Keratinocyte (primary cell): ENCODE measurements at regions not wholly inside any gene's neighbourhood (a gene's known extent, or its start where the extent isn't known, plus 50 kb on each side); places are given as distances from the start of the nearest gene placed in this dataset.

Source experiments
- DNase-seq: peaks from one replicate; pipeline ENCODE4 v3.0.0-alpha.2; 2011; ENCODE audit warnings: low read depth, missing footprints, low spot score
- FAIRE-seq: peaks from 2 replicates; lab custom pipeline; 2011; peaks lifted over from hg19 to GRCh38; lab: Jason Lieb, UNC
- H2AFZ ChIP-seq: 2 replicates; pipeline ENCODE4 v1.6.0; 2012; ENCODE audit warnings: low read length, control low read depth, inconsistent platforms; ENCODE audit not compliant: control insufficient read depth
- H3K27ac ChIP-seq: 2 replicates; pipeline ENCODE4 v1.5.1; 2011; ENCODE audit warnings: low read length; ENCODE audit not compliant: control insufficient read depth, insufficient read depth
- H3K27me3 ChIP-seq: 3 replicates; pipeline ENCODE4 v1.6.0; 2011; ENCODE audit warnings: low read length; ENCODE audit not compliant: control insufficient read depth, insufficient read depth; ENCODE audit errors: extremely low read depth
- H3K36me3 ChIP-seq, 2 experiments: 2 replicates in 1 of 2; 3 replicates in 1 of 2; pipeline ENCODE4 v1.5.1; 2011; ENCODE audit warnings: low read length in 2 of 2, mild to moderate bottlenecking in 1 of 2; ENCODE audit not compliant: control insufficient read depth in 2 of 2, insufficient read depth in 2 of 2; ENCODE audit errors: extremely low read depth in 1 of 2
- H3K4me1 ChIP-seq: 3 replicates; pipeline ENCODE4 v1.5.1; 2011; ENCODE audit warnings: low read length; ENCODE audit not compliant: control insufficient read depth, insufficient read depth; ENCODE audit errors: extremely low read depth
- H3K4me2 ChIP-seq: 3 replicates; pipeline ENCODE4 v1.6.0; 2011; ENCODE audit warnings: low read depth, low read length; ENCODE audit not compliant: control insufficient read depth, insufficient read depth; ENCODE audit errors: extremely low read depth
- H3K4me3 ChIP-seq, 3 experiments: fragments of 200-600 bp in 1 of 3; sonication (generic) in 1 of 3; 2 replicates in 2 of 3; 3 replicates in 1 of 3; pipeline ENCODE4 v1.5.1; 2011 to 2016; ENCODE audit warnings: low read length in 3 of 3, mild to moderate bottlenecking in 3 of 3, control low read depth in 2 of 3, inconsistent platforms in 1 of 3, low read depth in 1 of 3, mixed read lengths in 1 of 3, mixed run types in 1 of 3, moderate library complexity in 1 of 3; ENCODE audit not compliant: control insufficient read depth in 2 of 3, insufficient read depth in 2 of 3; ENCODE audit errors: extremely low read depth in 1 of 3
- H3K79me2 ChIP-seq: 2 replicates; pipeline ENCODE4 v1.6.0; 2012; ENCODE audit warnings: low read length; ENCODE audit not compliant: control insufficient read depth, insufficient read depth
- H3K9ac ChIP-seq: 3 replicates; pipeline ENCODE4 v1.6.0; 2011; ENCODE audit warnings: low read length; ENCODE audit not compliant: control insufficient read depth, insufficient read depth; ENCODE audit errors: extremely low read depth
- H3K9me1 ChIP-seq: 3 replicates; pipeline ENCODE4 v1.6.0; 2011; ENCODE audit warnings: low read length; ENCODE audit not compliant: control insufficient read depth, insufficient read depth; ENCODE audit errors: extremely low read depth
- H3K9me3 ChIP-seq: 2 replicates; pipeline ENCODE4 v1.5.1; 2012; ENCODE audit warnings: low read depth, low read length; ENCODE audit not compliant: control insufficient read depth
- H4K20me1 ChIP-seq: 3 replicates; pipeline ENCODE4 v1.6.0; 2011; ENCODE audit warnings: low read length; ENCODE audit not compliant: control insufficient read depth, insufficient read depth; ENCODE audit errors: extremely low read depth
- EZH2 ChIP-seq: IDR thresholded peaks from one replicate; pipeline ENCODE4 v1.6.1; 2012; ENCODE audit warnings: inconsistent platforms, mild to moderate bottlenecking, low read length, moderate library complexity
- dilution Hi-C: fragments of 300-500 bp; cut with MboI; formaldehyde crosslinking; loops from one replicate; pipeline ENCODE4 v1.7.0; 2020; ENCODE audit warnings: low sequenced_read_pairs; ENCODE audit not compliant: extremely low pct_ligation_motif_present
- TF ChIP-seq, protein P1 (sequence below), 3 experiments: IDR thresholded peaks in 1 of 3; conservative IDR thresholded peaks in 1 of 3; optimal IDR thresholded peaks in 1 of 3; 2 replicates in 2 of 3; 3 replicates in 1 of 3; pipeline versions ENCODE3 to v1.5.1; 2011; ENCODE audit warnings: low read length in 3 of 3, mild to moderate bottlenecking in 3 of 3, moderate library complexity in 2 of 3, control low read depth in 1 of 3, inconsistent platforms in 1 of 3; ENCODE audit not compliant: insufficient read depth in 2 of 3; ENCODE audit errors: extremely low read depth in 1 of 3

DNA sequence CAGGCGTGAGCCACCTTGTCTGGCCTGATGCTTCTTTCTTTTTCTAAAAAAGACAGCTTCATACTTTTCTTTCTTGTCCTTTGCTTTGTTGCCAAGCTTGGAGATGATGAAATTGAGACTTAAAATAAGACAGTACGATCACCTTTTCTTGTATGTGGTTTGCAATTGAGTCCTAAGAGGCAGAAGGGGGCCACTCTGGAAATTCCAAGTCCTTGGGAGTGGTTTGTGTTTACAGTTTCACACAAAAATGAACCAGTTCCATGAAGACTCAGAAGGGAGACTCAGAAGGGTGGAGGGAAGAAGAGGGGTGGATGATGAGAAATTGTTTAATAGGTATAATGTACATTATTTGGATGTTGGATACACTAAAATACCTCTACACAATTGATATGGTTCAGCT lies 70.7 kb upstream of the TNS3 start:
- no peak for FAIRE-seq
- Histone ChIP-seq H3K4me3 (no peak overlapping the region), H3K4me2 (no peak overlapping the region)

DNA sequence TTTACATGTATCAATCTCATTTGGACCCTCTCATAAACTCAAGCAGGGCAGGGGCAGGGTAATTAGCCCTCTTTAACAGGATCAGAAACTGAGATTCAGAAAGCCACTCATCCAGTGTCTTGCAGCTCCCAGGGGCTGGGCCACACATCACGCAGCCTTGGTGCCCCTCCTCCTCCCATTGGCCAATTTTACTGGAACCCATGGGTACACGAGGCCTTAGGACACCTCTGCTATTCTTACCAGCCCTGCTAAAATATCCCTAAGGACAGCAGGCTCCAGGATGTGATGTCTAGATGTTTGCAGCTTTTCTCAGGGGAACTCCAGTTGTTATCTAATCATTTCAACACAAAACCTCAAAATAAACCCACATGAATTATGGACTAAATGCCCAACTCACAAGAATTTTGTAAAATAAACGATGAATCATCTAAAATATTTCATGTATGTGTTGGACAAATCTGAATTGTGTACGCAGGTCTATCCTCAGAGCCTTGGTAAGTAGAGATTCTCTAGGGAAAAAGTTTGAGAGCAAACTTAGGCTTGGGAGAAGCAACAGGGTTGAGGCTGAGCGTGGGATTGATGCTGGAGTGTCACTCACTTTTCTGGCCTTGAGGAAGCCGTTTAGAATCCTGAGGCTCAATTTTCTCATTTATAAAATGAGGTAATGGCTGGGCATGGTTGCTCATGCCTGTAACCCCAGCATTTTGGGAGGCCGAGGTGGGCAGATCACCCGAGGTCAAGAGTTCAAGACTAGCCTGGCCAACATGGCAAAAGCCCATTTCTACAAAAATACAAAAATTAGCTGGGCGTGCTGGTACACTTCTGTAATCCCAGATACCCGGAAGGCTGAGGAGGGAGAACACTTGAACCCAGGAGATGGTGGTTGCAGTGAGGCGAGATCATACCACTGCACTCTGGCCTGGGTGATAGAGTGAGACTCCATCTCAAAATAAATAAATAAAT lies 69.7 kb upstream of the TNS3 start:
- Histone ChIP-seq H3K27ac (no peak overlapping the region), H3K9me3 (no peaks in the 10 kb centered on the region), H3K4me3 (no peak overlapping the region), H2AFZ (no peak overlapping the region), H3K9me1 (no peaks in the 10 kb centered on the region), H4K20me1 (no peaks in the 10 kb centered on the region), H3K4me2 (no peak overlapping the region), H3K27me3 (no peaks in the 10 kb centered on the region), H3K36me3 (no peaks in the 10 kb centered on the region), H3K9ac (no peak overlapping the region), H3K4me1 (peaks cover 4% of the 10 kb centered on the region), H3K79me2 (no peaks in the 10 kb centered on the region)
- DNase-seq: no peak
- no peak for TF ChIP-seq EZH2
- TF ChIP-seq, protein P1, sequence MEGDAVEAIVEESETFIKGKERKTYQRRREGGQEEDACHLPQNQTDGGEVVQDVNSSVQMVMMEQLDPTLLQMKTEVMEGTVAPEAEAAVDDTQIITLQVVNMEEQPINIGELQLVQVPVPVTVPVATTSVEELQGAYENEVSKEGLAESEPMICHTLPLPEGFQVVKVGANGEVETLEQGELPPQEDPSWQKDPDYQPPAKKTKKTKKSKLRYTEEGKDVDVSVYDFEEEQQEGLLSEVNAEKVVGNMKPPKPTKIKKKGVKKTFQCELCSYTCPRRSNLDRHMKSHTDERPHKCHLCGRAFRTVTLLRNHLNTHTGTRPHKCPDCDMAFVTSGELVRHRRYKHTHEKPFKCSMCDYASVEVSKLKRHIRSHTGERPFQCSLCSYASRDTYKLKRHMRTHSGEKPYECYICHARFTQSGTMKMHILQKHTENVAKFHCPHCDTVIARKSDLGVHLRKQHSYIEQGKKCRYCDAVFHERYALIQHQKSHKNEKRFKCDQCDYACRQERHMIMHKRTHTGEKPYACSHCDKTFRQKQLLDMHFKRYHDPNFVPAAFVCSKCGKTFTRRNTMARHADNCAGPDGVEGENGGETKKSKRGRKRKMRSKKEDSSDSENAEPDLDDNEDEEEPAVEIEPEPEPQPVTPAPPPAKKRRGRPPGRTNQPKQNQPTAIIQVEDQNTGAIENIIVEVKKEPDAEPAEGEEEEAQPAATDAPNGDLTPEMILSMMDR (optimal IDR thresholded peaks at IDR 0.05 in 1 of 3, IDR thresholded peaks at IDR 0.05 in 1 of 3, conservative IDR thresholded peaks at IDR 0.05 in 1 of 3; ENCODE audit: extremely low read depth in 1 of 3, insufficient read depth in 2 of 3, low read length in 3 of 3): no peak
- dilution Hi-C loops: no loop called here
- FAIRE-seq: no peak

More for the DNA sequence above, 70.7 kb upstream of the TNS3 start:
- dilution Hi-C loops: no loop called here
- no peaks in the 10 kb centered on the region for H4K20me1 ChIP-seq
- no peaks in the 10 kb centered on the region for H3K36me3 ChIP-seq
- H3K27ac ChIP-seq: no peak overlapping the region
- peaks cover 4% of the 10 kb centered on the region for H3K4me1 ChIP-seq
- no peaks in the 10 kb centered on the region for H3K9me1 ChIP-seq
- no peak for TF ChIP-seq EZH2
- no peak overlapping the region for H2AFZ ChIP-seq
- H3K27me3 ChIP-seq: no peaks in the 10 kb centered on the region
- H3K9ac ChIP-seq: no peak overlapping the region
- DNase-seq: no peak
- H3K9me3 ChIP-seq: no peaks in the 10 kb centered on the region
- no peaks in the 10 kb centered on the region for H3K79me2 ChIP-seq
